ENCODE measurements at regions not wholly inside any gene's neighbourhood (a gene's known extent, or its start where the extent isn't known, plus 50 kb on each side); places are given as distances from the start of the nearest gene placed in this dataset.

- TF ChIP-seq, protein P1, sequence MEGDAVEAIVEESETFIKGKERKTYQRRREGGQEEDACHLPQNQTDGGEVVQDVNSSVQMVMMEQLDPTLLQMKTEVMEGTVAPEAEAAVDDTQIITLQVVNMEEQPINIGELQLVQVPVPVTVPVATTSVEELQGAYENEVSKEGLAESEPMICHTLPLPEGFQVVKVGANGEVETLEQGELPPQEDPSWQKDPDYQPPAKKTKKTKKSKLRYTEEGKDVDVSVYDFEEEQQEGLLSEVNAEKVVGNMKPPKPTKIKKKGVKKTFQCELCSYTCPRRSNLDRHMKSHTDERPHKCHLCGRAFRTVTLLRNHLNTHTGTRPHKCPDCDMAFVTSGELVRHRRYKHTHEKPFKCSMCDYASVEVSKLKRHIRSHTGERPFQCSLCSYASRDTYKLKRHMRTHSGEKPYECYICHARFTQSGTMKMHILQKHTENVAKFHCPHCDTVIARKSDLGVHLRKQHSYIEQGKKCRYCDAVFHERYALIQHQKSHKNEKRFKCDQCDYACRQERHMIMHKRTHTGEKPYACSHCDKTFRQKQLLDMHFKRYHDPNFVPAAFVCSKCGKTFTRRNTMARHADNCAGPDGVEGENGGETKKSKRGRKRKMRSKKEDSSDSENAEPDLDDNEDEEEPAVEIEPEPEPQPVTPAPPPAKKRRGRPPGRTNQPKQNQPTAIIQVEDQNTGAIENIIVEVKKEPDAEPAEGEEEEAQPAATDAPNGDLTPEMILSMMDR (IDR thresholded peaks at IDR 0.05; ENCODE audit: low read depth, low read length, poor library complexity, severe bottlenecking) = no peak
- TF ChIP-seq EZH2phosphoT487 (IDR thresholded peaks at IDR 0.05; ENCODE audit: borderline replicate concordance, low read length) = no peak
These were observed 112.6 kb upstream of the LHX1 start for GRCh38 chr17:36824678-36825101.
